ENCODE measurements at regions not wholly inside any gene's neighbourhood (a gene's known extent, or its start where the extent isn't known, plus 50 kb on each side); places are given as distances from the start of the nearest gene placed in this dataset.

DNA sequence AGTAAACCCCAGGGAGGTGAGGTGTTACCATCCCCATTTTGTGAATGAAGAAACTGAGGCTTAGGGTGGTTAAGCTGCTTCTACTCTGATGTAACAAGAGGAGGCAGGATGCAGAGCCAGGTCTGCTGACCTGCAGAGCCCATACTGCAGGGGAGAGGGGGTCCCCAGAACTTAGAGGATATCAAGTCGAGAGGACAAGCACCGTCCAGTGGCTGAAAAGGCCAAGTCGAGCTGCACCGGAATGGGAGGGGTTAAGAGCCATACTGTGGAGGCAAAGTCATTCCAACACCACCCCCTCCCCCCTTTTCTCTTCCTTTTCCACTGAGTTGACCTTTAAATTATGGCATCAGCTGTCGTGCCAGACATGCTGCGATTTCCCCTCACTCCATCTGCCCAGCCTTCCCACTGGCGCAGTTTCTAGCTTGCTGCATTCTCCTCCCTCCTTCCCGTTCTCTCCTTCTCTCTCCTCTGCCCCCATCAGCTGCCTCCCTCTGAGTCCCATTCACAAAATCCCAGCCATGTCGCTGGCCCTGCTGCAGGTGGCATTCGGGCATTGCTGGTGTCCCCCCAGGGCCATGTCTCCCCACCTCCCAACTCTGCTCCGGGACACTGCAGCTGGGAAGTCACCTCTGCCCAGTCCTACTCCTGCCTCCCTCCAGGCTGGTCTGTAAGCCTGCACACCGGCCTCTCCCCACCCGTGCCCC is 346.9 kb downstream of the DYSF start:
- H2AFZ ChIP-seq (ENCODE audit: low read depth, low read length): peak overlapping the region; percentile 5
- no peak overlapping the region for H3K4ac ChIP-seq (ENCODE audit: low read depth in 1 of 2, low read length in 2 of 2)
- WGBS: 77% methylated on average over 13 of the region's 13 CpGs
- no peak for DNase-seq
- H3K36me3 ChIP-seq (ENCODE audit: control insufficient read depth in 1 of 2, insufficient read depth in 2 of 2, low read depth in 1 of 2, low read length in 2 of 2): no peaks in the 10 kb centered on the region
- H3K27ac ChIP-seq (ENCODE audit: low read length, poor library complexity, severe bottlenecking): no peak overlapping the region
- no peak overlapping the region for H3K4me2 ChIP-seq (ENCODE audit: low read length, poor library complexity, severe bottlenecking)
- no peaks in the 10 kb centered on the region for H3K79me1 ChIP-seq (replicated peaks; ENCODE audit: low read length, poor library complexity, severe bottlenecking)
- H2BK5ac ChIP-seq (ENCODE audit: low read depth, low read length, poor library complexity, severe bottlenecking): no peak overlapping the region
- H2BK15ac ChIP-seq (ENCODE audit: low read depth, poor library complexity, severe bottlenecking): no peak overlapping the region
- H3K4me1 ChIP-seq (ENCODE audit: control insufficient read depth, insufficient read depth, low read depth, low read length): peaks cover 24% of the 10 kb centered on the region
- H2AK5ac ChIP-seq (ENCODE audit: low read length, severe bottlenecking): no peak overlapping the region
- H3K4me3 ChIP-seq (ENCODE audit: insufficient read depth in 1 of 2, low read depth in 1 of 2, low read length in 2 of 2): no peak overlapping the region
- H3K9ac ChIP-seq (ENCODE audit: low read length): no peak overlapping the region
- no peak overlapping the region for H3K23ac ChIP-seq (ENCODE audit: low read length in 2 of 2)
- no peaks in the 10 kb centered on the region for H3K9me3 ChIP-seq (ENCODE audit: control insufficient read depth, low read length)
- H2BK120ac ChIP-seq (ENCODE audit: low read depth, low read length): no peak overlapping the region
- peaks cover 6 to 26% of the 10 kb centered on the region in 2 experiments for H3K27me3 ChIP-seq (ENCODE audit: control insufficient read depth in 1 of 2, insufficient read depth in 1 of 2, low read length in 2 of 2)
- H4K8ac ChIP-seq (ENCODE audit: low read length): no peak overlapping the region
- H3K18ac ChIP-seq (ENCODE audit: low read depth in 1 of 2, low read length in 2 of 2): no peak overlapping the region
- no peak overlapping the region for H3K14ac ChIP-seq (ENCODE audit: low read length in 2 of 2)
- no peak overlapping the region for H4K91ac ChIP-seq (ENCODE audit: low read length)
- no peak overlapping the region for H2BK12ac ChIP-seq (ENCODE audit: low read length in 2 of 2)

DNA sequence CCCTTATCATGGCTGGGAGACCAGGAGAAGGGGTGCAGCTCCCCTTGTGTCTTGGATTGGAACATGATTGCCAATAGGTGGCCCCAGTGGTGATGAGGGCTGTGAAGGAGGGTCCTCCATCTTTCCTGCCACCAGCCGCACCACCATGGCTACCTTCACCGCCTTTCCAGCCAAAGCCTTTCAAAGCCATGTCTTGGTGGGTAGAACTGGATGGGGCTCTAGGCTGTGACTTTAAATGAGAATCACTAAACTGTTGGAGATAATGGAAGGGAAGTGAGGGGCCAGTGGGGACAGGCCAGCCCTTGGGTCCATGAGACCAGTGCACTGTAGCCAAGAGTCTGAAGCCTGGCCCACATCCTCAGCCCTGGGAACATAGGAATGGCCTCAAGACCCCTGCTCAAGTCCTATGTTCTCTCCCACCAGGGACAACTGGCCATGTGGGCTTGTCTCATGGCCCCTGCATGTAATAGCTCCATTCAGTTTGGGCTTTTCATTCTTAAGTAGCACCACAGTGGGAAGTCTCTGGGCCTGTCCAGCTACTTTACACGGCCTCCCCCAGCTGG is 345.7 kb downstream of the DYSF start:
- no peak overlapping the region for H3K4me2 ChIP-seq (ENCODE audit: low read length, poor library complexity, severe bottlenecking)
- WGBS: 92% methylated on average over 3 of the region's 3 CpGs
- H2AK5ac ChIP-seq (ENCODE audit: low read length, severe bottlenecking): no peak overlapping the region

DNA sequence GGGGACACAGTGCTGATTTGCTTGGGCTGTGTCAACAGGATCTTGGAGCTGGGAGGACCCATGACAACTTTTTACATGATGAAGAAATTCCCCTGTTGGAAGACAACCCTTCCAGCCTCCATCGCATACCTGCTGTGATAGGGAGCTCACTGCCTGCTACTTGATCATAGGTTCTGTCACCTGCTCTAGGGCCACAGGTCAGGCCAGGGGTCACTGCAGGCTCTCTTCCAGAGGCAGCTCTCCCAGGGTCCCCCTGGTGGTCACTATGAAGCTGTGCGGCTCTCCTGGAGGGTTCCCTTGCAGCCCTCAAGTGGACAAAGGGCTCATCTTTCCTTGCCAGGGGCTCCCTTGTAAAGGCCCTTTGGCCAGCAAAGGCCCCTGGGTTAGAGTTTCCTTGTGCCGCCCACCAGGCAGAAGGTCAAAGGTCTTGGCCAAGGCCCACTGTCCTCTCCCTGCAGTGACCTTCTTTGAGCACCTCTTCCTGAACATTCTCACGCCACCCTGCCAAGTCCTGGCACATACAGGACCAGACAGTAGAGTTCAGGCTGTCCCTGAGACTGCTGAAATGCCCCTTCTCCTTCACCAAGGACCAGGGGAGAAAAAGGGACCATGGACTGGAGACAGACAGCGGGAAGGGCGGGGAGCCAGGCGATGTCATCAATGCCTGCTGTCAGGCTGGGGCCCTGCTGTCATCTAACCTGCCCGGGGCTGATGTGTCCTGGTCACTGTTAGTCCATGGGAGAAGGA is 345.1 kb downstream of the DYSF start:
- Histone ChIP-seq H3K4me3 (ENCODE audit: insufficient read depth in 1 of 2, low read depth in 1 of 2, low read length in 2 of 2) (no peak overlapping the region), H3K79me1 (replicated peaks; ENCODE audit: low read length, poor library complexity, severe bottlenecking) (no peaks in the 10 kb centered on the region), H3K14ac (ENCODE audit: low read length in 2 of 2) (no peak overlapping the region), H2BK5ac (ENCODE audit: low read depth, low read length, poor library complexity, severe bottlenecking) (no peak overlapping the region), H3K18ac (ENCODE audit: low read depth in 1 of 2, low read length in 2 of 2) (no peak overlapping the region), H3K4me2 (ENCODE audit: low read length, poor library complexity, severe bottlenecking) (no peak overlapping the region), H2BK120ac (ENCODE audit: low read depth, low read length) (no peak overlapping the region), H3K27ac (ENCODE audit: low read length, poor library complexity, severe bottlenecking) (no peak overlapping the region), H3K4ac (ENCODE audit: low read depth in 1 of 2, low read length in 2 of 2) (no peak overlapping the region), H2AK5ac (ENCODE audit: low read length, severe bottlenecking) (no peak overlapping the region), H3K9me3 (ENCODE audit: control insufficient read depth, low read length) (no peaks in the 10 kb centered on the region), H3K23ac (ENCODE audit: low read length in 2 of 2) (no peak overlapping the region), H3K4me1 (ENCODE audit: control insufficient read depth, insufficient read depth, low read depth, low read length) (peaks cover 32% of the 10 kb centered on the region), H2AFZ (ENCODE audit: low read depth, low read length) (no peak overlapping the region), H2BK15ac (ENCODE audit: low read depth, poor library complexity, severe bottlenecking) (no peak overlapping the region), H2BK12ac (ENCODE audit: low read length in 2 of 2) (peak overlapping the region in 1 of 2 experiments; percentile 7), H4K8ac (ENCODE audit: low read length) (no peak overlapping the region), H4K91ac (ENCODE audit: low read length) (no peak overlapping the region), H3K9ac (ENCODE audit: low read length) (no peak overlapping the region), H3K27me3 (ENCODE audit: control insufficient read depth in 1 of 2, insufficient read depth in 1 of 2, low read length in 2 of 2) (peaks cover 0 to 39% of the 10 kb centered on the region in 2 experiments), H3K36me3 (ENCODE audit: control insufficient read depth in 1 of 2, insufficient read depth in 2 of 2, low read depth in 1 of 2, low read length in 2 of 2) (no peaks in the 10 kb centered on the region)
- WGBS: 78% methylated on average over 8 of the region's 8 CpGs
- DNase-seq: peak; percentile 43

More for the DNA sequence above, 345.7 kb downstream of the DYSF start:
- Histone ChIP-seq H3K23ac (ENCODE audit: low read length in 2 of 2) (no peak overlapping the region), H2BK120ac (ENCODE audit: low read depth, low read length) (no peak overlapping the region), H3K4me3 (ENCODE audit: insufficient read depth in 1 of 2, low read depth in 1 of 2, low read length in 2 of 2) (no peak overlapping the region), H2BK15ac (ENCODE audit: low read depth, poor library complexity, severe bottlenecking) (no peak overlapping the region), H4K8ac (ENCODE audit: low read length) (no peak overlapping the region), H3K36me3 (ENCODE audit: control insufficient read depth in 1 of 2, insufficient read depth in 2 of 2, low read depth in 1 of 2, low read length in 2 of 2) (no peaks in the 10 kb centered on the region), H3K14ac (ENCODE audit: low read length in 2 of 2) (no peak overlapping the region), H3K9ac (ENCODE audit: low read length) (no peak overlapping the region), H3K4ac (ENCODE audit: low read depth in 1 of 2, low read length in 2 of 2) (no peak overlapping the region), H2BK5ac (ENCODE audit: low read depth, low read length, poor library complexity, severe bottlenecking) (no peak overlapping the region), H3K79me1 (replicated peaks; ENCODE audit: low read length, poor library complexity, severe bottlenecking) (no peaks in the 10 kb centered on the region), H3K27ac (ENCODE audit: low read length, poor library complexity, severe bottlenecking) (no peak overlapping the region), H3K4me1 (ENCODE audit: control insufficient read depth, insufficient read depth, low read depth, low read length) (peaks cover 28% of the 10 kb centered on the region), H2BK12ac (ENCODE audit: low read length in 2 of 2) (peak overlapping the region in 1 of 2 experiments; percentile 7), H4K91ac (ENCODE audit: low read length) (no peak overlapping the region), H2AFZ (ENCODE audit: low read depth, low read length) (no peak overlapping the region), H3K18ac (ENCODE audit: low read depth in 1 of 2, low read length in 2 of 2) (no peak overlapping the region), H3K27me3 (ENCODE audit: control insufficient read depth in 1 of 2, insufficient read depth in 1 of 2, low read length in 2 of 2) (peaks cover 0 to 37% of the 10 kb centered on the region in 2 experiments), H3K9me3 (ENCODE audit: control insufficient read depth, low read length) (no peaks in the 10 kb centered on the region)
- DNase-seq: no peak

Measured in mesenchymal stem cell (in vitro differentiated cells and primary cell).